HG03139 (cell line): ENCODE measurements at regions not wholly inside any gene's neighbourhood (a gene's known extent, or its start where the extent isn't known, plus 50 kb on each side); places are given as distances from the start of the nearest gene placed in this dataset.

Source experiments
- ATAC-seq: cut with Tn5 transposase; IDR thresholded peaks from one replicate; pipeline ENCODE4 v1.9.1; 2021; ENCODE audit not compliant: unreplicated experiment

- no peak for ATAC-seq
Observed at GRCh38 chr22:49721211-49721763, 106.4 kb downstream of the BRD1 start.

GRCh38 chr22:49720279-49720959, 107.3 kb downstream of the BRD1 start:
- no peak for ATAC-seq

- ATAC-seq: no peak
Observed at GRCh38 chr22:49719046-49719445, 108.6 kb downstream of the BRD1 start.

GRCh38 chr22:49718396-49718795, 109.3 kb downstream of the BRD1 start:
- ATAC-seq: no peak

GRCh38 chr22:49717322-49717919, 110.3 kb downstream of the BRD1 start:
- no peak for ATAC-seq

GRCh38 chr22:49716441-49716840, 111.2 kb downstream of the BRD1 start:
- no peak for ATAC-seq

- no peak for ATAC-seq
Observed at GRCh38 chr22:49715450-49715849, 112.2 kb downstream of the BRD1 start.

- no peak for ATAC-seq
Observed at GRCh38 chr22:49713003-49713402, 114.7 kb downstream of the BRD1 start.

GRCh38 chr22:49712195-49712791, 115.4 kb downstream of the BRD1 start:
- ATAC-seq: no peak

GRCh38 chr22:49710746-49711145, 116.9 kb downstream of the BRD1 start:
- ATAC-seq: no peak

- no peak for ATAC-seq
Observed at GRCh38 chr22:49709464-49709863, 118.2 kb downstream of the BRD1 start.

GRCh38 chr22:49705972-49706352, 121.7 kb downstream of the BRD1 start:
- ATAC-seq: no peak

- ATAC-seq: no peak
Observed at GRCh38 chr22:49705216-49705971, 122.3 kb downstream of the BRD1 start.

GRCh38 chr22:49704345-49705215, 123.1 kb downstream of the BRD1 start:
- no peak for ATAC-seq

- no peak for ATAC-seq
Observed at GRCh38 chr22:49703990-49704344, 123.7 kb downstream of the BRD1 start.

- ATAC-seq: no peak
Observed at GRCh38 chr22:49703505-49703904, 124.2 kb downstream of the BRD1 start.

GRCh38 chr22:49702068-49702397, 125.6 kb downstream of the BRD1 start:
- no peak for ATAC-seq

- no peak for ATAC-seq
Observed at GRCh38 chr22:49701380-49702067, 126.1 kb downstream of the BRD1 start.

- ATAC-seq: no peak
Observed at GRCh38 chr22:49699928-49700498, 127.7 kb downstream of the BRD1 start.

- ATAC-seq: no peak
Observed at GRCh38 chr22:49699476-49699875, 128.2 kb downstream of the BRD1 start.
